Neural cell (in vitro differentiated cells): ENCODE measurements at regions not wholly inside any gene's neighbourhood (a gene's known extent, or its start where the extent isn't known, plus 50 kb on each side); places are given as distances from the start of the nearest gene placed in this dataset.

Experiments used
- CTCF ChIP-seq: fragments of 450-650 bp; IDR thresholded peaks from 2 replicates; pipeline ENCODE4 v1.5.1; 2014; ENCODE audit warnings: antibody characterized with exemption, mild to moderate bottlenecking, moderate library complexity; ENCODE audit not compliant: poor library complexity, severe bottlenecking
- EZH2 ChIP-seq: fragments of 200-600, 300-800 bp; shearing (Covaris generic), sonication (generic); IDR thresholded peaks from 2 replicates; pipeline ENCODE4 v1.6.1; 2014; ENCODE audit warnings: antibody characterized with exemption, low read length, borderline replicate concordance, mild to moderate bottlenecking; ENCODE audit not compliant: insufficient read depth, poor library complexity, severe bottlenecking
- MXI1 ChIP-seq: fragments of 450-650 bp; conservative IDR thresholded peaks from 2 replicates; pipeline ENCODE4 v1.6.1; 2014; ENCODE audit warnings: antibody characterized with exemption, mild to moderate bottlenecking; ENCODE audit not compliant: poor library complexity, severe bottlenecking
- POLR2AphosphoS5 ChIP-seq: IDR thresholded peaks from 2 replicates; pipeline ENCODE4 v1.6.1; 2012
- RAD21 ChIP-seq: fragments of 450-650 bp; conservative IDR thresholded peaks from 2 replicates; pipeline ENCODE4 v1.6.1; 2014; ENCODE audit warnings: antibody characterized with exemption, mild to moderate bottlenecking, moderate library complexity
- TAF1 ChIP-seq: IDR thresholded peaks from 2 replicates; pipeline ENCODE4 v1.6.1; 2012; ENCODE audit warnings: low read depth

DNA sequence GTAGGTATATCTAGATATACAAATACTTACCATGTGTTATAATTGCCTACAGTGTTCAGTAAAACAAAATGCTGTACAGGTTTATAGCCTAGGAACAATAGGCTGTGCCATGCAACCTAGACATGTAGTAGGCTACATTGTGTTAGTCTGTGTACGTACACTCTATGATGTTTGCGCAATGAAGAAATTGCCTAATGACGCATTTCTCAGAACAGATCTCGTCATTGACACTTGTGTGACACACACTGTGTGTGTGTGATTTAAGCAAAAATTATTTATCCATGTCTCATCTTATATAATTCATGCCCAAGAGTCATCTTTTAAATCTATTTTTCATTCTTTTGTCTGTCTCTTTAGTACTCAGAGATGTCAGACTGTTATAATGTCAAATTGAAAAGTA is 1888.8 kb upstream of the PCDH20 start:
- TF ChIP-seq CTCF (no peak), POLR2AphosphoS5 (peak; percentile 62), TAF1 (no peak), EZH2 (no peak), RAD21 (no peak), MXI1 (no peak)
